Omental fat pad (tissue), 3 donors: ENCODE measurements at regions not wholly inside any gene's neighbourhood (a gene's known extent, or its start where the extent isn't known, plus 50 kb on each side); places are given as distances from the start of the nearest gene placed in this dataset.

ENCODE experiments used
- ATAC-seq: fragments of 150-250 bp; one replicate; pipeline ENCODE4 v1.9.1; 2016; ENCODE audit warnings: mild to moderate bottlenecking, moderate library complexity; ENCODE audit not compliant: low FRiP score
- DNase-seq: peaks from one replicate; pipeline ENCODE4 v3.0.0-alpha.2; 2019; ENCODE audit warnings: low spot score
- TF ChIP-seq, protein P1 (sequence below), 3 donors: fragments of 450-650 bp; IDR thresholded peaks; one replicate each; pipeline ENCODE4 v1.5.1; 2016 to 2017; ENCODE audit warnings: antibody characterized with exemption in 3 of 3, mild to moderate bottlenecking in 3 of 3, moderate library complexity in 2 of 3

DNA sequence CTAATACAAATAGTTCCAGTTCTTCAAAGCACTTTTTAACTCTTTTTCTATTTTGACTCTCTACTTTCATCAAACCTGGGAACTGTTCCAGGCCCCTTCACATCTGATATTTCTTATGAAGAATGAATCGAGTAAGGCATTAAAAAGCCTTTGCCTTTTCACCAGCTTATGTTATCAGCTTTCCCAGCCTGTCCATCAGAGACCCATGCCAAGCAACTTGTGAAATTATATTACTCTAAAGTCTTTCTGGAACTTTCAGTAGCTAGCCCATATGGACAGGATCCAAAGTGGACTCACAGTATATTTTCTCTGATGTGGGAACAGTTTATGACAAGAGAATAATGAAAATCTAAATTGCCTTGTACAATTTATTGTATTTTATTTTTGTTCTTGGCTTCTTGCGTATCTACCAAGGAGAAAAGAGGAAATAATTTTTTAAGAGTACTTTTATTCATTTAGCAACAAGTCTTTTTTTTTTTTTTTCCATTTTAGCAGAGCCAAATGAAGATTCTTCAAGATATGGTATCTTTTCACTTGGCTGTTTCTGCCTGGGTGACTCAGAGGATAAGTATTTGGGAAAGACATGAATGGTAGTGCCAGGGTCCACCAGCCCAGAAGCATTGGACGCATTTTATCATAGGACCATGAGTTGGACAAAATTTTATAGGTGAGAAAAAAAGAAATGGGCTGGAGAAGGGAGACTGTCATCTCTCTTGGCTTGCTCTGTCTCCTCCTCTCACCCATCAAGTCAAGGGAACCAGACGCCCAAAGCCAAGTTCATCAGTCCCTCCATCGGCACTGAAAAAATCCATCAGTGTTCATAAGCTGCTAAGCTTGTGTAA lies 195.8 kb upstream of the NEBL start:
- TF ChIP-seq, protein P1, sequence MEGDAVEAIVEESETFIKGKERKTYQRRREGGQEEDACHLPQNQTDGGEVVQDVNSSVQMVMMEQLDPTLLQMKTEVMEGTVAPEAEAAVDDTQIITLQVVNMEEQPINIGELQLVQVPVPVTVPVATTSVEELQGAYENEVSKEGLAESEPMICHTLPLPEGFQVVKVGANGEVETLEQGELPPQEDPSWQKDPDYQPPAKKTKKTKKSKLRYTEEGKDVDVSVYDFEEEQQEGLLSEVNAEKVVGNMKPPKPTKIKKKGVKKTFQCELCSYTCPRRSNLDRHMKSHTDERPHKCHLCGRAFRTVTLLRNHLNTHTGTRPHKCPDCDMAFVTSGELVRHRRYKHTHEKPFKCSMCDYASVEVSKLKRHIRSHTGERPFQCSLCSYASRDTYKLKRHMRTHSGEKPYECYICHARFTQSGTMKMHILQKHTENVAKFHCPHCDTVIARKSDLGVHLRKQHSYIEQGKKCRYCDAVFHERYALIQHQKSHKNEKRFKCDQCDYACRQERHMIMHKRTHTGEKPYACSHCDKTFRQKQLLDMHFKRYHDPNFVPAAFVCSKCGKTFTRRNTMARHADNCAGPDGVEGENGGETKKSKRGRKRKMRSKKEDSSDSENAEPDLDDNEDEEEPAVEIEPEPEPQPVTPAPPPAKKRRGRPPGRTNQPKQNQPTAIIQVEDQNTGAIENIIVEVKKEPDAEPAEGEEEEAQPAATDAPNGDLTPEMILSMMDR (IDR thresholded peaks at IDR 0.05): no peak
- DNase-seq: no peak
- ATAC-seq: peak; percentile 66

DNA sequence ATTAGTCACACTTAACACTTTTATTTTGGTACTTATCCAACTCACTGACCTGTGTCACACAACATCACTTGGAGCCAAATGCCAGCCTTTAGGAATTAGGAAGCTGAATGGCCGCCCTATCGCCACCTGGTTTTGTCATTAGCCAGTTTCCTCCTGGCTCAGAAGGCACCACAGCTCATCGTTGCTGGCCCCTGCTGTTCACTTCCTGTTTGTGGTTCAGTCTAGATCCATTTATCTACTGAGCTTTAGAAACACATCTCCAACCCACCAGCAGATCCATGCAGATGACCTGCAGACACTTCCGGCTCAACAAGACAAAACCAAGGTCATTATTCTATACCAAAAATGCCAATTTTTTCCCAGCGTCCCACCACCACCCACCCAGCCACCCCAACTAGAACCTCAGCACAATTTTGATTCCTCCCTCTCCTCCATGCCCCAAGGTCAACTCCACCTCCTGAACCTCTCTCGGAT lies 193.5 kb upstream of the NEBL start:
- TF ChIP-seq, protein P1 (IDR thresholded peaks at IDR 0.05): no peak
- ATAC-seq (no peak), DNase-seq (no peak)

DNA sequence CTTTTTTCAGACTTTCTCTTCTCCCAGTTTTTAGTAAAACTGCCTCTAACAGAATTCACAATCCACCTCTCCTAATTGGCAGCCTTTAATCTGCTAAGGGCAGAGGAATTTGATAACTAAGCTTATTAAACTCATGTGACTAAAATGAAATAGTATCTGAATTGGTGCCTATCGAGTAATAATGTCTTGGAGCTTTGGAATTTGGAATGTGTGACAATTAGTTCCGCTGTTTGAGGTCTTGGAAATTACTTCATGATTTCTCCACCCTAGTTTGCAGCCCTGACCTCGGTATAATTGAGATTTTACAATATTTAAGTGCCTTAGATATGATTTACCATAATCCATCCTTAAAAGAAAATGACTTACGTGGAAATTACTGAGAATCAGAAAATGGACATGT lies 190.4 kb upstream of the NEBL start:
- ATAC-seq (no peak), DNase-seq (no peak)
- TF ChIP-seq, protein P1 (IDR thresholded peaks at IDR 0.05): no peak

DNA sequence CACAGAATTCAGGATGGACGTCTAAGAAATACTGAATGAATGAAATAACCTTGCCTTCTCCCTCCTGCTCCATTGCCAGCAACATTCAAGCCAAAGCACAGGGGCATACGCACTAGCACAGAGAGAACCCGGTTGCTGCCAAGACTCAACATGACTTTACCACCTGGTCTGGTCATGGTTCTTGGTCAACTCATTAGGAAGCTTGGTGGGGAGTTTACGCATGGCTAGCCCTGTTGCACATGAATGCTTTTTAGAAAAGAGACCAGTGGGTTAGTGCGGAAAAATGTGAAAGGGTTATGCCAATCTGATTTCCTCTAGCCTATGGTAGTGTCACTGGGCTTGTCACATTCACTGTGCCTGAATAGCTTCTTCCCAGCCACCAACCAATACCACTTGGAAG lies 187.6 kb upstream of the NEBL start:
- no peak for DNase-seq
- ATAC-seq: no peak
- TF ChIP-seq, protein P1 (IDR thresholded peaks at IDR 0.05): no peak

DNA sequence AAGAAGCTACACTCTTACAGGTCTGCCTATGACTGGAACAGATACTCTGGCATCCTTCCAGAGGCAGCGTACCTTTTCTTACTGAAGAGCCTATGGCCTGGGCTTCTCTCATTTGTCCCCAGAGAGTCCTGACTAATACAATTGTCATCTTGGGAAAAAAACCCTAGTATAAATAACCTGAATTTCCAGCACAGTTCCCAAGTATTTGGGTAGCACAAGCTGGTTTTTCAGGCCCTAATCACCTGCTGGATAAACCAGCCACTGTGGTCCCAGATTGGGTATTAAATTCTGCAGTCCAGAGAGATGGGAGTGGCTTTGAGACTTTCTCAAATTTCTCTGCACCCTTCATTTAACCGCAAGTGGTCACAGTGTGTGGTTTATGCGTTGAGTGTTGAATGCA lies 186.8 kb upstream of the NEBL start:
- ATAC-seq: no peak
- no peak for DNase-seq

DNA sequence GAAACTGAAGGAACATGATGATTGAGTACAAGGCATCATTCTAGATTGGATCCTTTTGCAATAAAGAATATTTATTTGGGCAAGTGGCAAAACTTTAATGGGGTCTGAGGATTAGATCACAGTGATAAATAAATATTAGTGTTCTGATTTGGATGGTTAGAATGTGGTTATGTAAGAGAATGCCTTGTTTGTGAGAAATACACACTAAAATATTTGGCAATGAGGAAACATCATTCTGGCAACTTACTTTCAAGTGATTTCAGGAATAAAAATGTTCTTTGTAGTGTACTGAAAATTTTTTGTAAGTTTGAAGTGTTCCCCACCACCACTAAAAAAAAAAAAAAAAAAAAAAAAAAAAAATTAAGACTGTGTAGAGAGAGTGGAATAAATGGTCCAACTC lies 185.1 kb upstream of the NEBL start:
- TF ChIP-seq, protein P1 (IDR thresholded peaks at IDR 0.05): no peak
- no peak for ATAC-seq
- DNase-seq: no peak

More for the DNA sequence above, 186.8 kb upstream of the NEBL start:
- TF ChIP-seq, protein P1 (IDR thresholded peaks at IDR 0.05): no peak

DNA sequence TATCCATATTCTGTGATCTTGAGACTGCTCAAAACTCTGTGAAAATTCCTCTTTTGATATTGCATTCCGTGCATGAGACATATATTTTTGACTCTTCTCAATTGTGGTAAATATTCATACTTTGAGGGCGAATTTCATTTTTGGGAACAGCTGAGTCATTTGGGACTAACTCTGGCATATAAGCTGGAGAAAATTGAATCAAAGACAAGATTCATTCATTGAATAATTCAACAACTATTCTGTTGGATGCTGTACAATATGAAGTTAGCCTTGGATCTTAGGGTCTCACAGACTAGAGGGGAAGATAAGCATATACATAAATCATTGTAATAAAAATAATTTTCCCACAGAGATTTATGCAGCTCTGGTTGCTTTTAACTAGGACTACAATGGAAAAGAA lies 183.2 kb upstream of the NEBL start:
- TF ChIP-seq, protein P1 (IDR thresholded peaks at IDR 0.05): no peak
- no peak for DNase-seq
- ATAC-seq: peak; percentile 42
